ENCODE measurements at regions not wholly inside any gene's neighbourhood (a gene's known extent, or its start where the extent isn't known, plus 50 kb on each side); places are given as distances from the start of the nearest gene placed in this dataset.
A peak's percentile ranks its signal among the peaks of the same experiment; 100 is the strongest.

GRCh38 chr10:78588194-78588811 lies 480.5 kb upstream of the ZMIZ1 start (continued):
- TF ChIP-seq EP300 (IDR thresholded peaks at IDR 0.05; ENCODE audit: borderline replicate concordance in 1 of 2, low read depth in 1 of 2, low read length in 1 of 2) = peak; percentile 74 to 78; a peak in 3 of 4 replicates
- peak; percentile 19; the same call in 1 of the 2 replicates for TF ChIP-seq FOXJ3 (CRISPR knock-in tag; IDR thresholded peaks at IDR 0.05)
- TF ChIP-seq FOSL2 (IDR thresholded peaks at IDR 0.05; ENCODE audit: borderline replicate concordance, low read depth) = peak; percentile 8; the same call in 1 of the 2 replicates
- TF ChIP-seq SIN3A (IDR thresholded peaks at IDR 0.05; ENCODE audit: borderline replicate concordance, low read depth, low read length) = peak; percentile 78; the same call in 1 of the 2 replicates
- TF ChIP-seq NRF1 (IDR thresholded peaks at IDR 0.05; ENCODE audit: low read depth, low read length) = no peak
- TF ChIP-seq, protein P1, sequence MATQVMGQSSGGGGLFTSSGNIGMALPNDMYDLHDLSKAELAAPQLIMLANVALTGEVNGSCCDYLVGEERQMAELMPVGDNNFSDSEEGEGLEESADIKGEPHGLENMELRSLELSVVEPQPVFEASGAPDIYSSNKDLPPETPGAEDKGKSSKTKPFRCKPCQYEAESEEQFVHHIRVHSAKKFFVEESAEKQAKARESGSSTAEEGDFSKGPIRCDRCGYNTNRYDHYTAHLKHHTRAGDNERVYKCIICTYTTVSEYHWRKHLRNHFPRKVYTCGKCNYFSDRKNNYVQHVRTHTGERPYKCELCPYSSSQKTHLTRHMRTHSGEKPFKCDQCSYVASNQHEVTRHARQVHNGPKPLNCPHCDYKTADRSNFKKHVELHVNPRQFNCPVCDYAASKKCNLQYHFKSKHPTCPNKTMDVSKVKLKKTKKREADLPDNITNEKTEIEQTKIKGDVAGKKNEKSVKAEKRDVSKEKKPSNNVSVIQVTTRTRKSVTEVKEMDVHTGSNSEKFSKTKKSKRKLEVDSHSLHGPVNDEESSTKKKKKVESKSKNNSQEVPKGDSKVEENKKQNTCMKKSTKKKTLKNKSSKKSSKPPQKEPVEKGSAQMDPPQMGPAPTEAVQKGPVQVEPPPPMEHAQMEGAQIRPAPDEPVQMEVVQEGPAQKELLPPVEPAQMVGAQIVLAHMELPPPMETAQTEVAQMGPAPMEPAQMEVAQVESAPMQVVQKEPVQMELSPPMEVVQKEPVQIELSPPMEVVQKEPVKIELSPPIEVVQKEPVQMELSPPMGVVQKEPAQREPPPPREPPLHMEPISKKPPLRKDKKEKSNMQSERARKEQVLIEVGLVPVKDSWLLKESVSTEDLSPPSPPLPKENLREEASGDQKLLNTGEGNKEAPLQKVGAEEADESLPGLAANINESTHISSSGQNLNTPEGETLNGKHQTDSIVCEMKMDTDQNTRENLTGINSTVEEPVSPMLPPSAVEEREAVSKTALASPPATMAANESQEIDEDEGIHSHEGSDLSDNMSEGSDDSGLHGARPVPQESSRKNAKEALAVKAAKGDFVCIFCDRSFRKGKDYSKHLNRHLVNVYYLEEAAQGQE (IDR thresholded peaks at IDR 0.05; ENCODE audit: low read depth, low read length) = peak; percentile 70; the same call in 1 of the 2 replicates

DNA sequence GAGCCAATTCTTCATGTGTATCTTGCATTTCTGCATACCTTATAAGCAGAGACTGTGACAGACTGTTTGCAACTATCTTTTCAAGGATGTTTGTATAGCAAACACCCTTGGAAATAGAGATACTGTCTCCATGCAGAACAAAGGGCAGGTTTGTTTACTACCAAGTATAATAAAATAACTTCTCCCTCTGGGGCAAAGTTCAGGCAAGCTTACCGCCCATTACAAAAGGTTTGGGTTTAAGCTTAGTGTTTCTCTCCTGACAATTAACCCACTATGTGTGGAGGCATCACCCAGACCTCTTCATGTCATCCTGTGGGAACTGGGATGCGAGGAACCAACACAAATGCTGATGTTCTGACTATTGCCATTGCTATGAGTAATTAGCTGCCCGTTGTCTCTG lies 479.1 kb upstream of the ZMIZ1 start:
- Histone ChIP-seq H3K4me2 (no peak overlapping the region), H3K27ac (ENCODE audit: low read depth in 2 of 2, low read length in 1 of 2) (peak overlapping the region in 1 of 2 experiments; percentile 94; a peak in 1 of 4 replicates), H4K20me1 (ENCODE audit: insufficient read depth) (no peaks in the 10 kb centered on the region), H3K9me3 (no peaks in the 10 kb centered on the region), H3K9me2 (no peaks in the 10 kb centered on the region), H3K27me3 (ENCODE audit: insufficient read depth) (no peaks in the 10 kb centered on the region), H3K4me3 (ENCODE audit: low read depth in 2 of 2, low read length in 1 of 2) (no peak overlapping the region), H3F3A (replicated peaks; ENCODE audit: insufficient read depth) (peaks cover 4% of the 10 kb centered on the region), H3K79me2 (ENCODE audit: insufficient read depth) (no peaks in the 10 kb centered on the region), H3K9ac (no peak overlapping the region), H3K36me3 (replicated peaks in 1 of 2; ENCODE audit: control insufficient read depth in 1 of 2, insufficient read depth in 2 of 2, low read length in 1 of 2) (no peaks in the 10 kb centered on the region), H3K4me1 (ENCODE audit: control insufficient read depth in 1 of 2, insufficient read depth in 2 of 2, low read depth in 1 of 2, low read length in 1 of 2) (peaks cover 0 to 21% of the 10 kb centered on the region in 2 experiments; a peak in 3 of 4 replicates), H2AFZ (ENCODE audit: low read depth) (no peak overlapping the region)
- no peak for DNase-seq
- WGBS (ENCODE audit: low lambda C conversion rate) = 79% methylated on average over 3 of the region's 3 CpGs
- POLR2A ChIA-PET = no interaction called here
- TF ChIP-seq POLR2AphosphoS5 (IDR thresholded peaks at IDR 0.05; ENCODE audit: low read depth, low read length) (no peak), RCOR1 (IDR thresholded peaks at IDR 0.05; ENCODE audit: low read length) (no peak), FOXJ3 (CRISPR knock-in tag; IDR thresholded peaks at IDR 0.05) (no peak), MXI1 (IDR thresholded peaks at IDR 0.05; ENCODE audit: low read depth, low read length) (no peak), NRF1 (IDR thresholded peaks at IDR 0.05; ENCODE audit: low read depth, low read length) (no peak), RFX5 (IDR thresholded peaks at IDR 0.05; ENCODE audit: low read length) (no peak), USF1 (IDR thresholded peaks at IDR 0.05; ENCODE audit: borderline replicate concordance, low read depth) (no peak), CHD2 (IDR thresholded peaks at IDR 0.05; ENCODE audit: low read length, partially characterized antibody) (no peak), CTCF (IDR thresholded peaks at IDR 0.05) (no peak), JUND (IDR thresholded peaks at IDR 0.05) (no peak), USF2 (IDR thresholded peaks at IDR 0.05; ENCODE audit: borderline replicate concordance, low read depth, low read length) (no peak), RAD21 (IDR thresholded peaks at IDR 0.05; ENCODE audit: low read length) (no peak), SIN3A (IDR thresholded peaks at IDR 0.05; ENCODE audit: borderline replicate concordance, low read depth, low read length) (no peak)
- TF ChIP-seq, protein P2, sequence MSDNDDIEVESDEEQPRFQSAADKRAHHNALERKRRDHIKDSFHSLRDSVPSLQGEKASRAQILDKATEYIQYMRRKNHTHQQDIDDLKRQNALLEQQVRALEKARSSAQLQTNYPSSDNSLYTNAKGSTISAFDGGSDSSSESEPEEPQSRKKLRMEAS (IDR thresholded peaks at IDR 0.05; ENCODE audit: low read depth) = no peak
- TF ChIP-seq, protein P3, sequence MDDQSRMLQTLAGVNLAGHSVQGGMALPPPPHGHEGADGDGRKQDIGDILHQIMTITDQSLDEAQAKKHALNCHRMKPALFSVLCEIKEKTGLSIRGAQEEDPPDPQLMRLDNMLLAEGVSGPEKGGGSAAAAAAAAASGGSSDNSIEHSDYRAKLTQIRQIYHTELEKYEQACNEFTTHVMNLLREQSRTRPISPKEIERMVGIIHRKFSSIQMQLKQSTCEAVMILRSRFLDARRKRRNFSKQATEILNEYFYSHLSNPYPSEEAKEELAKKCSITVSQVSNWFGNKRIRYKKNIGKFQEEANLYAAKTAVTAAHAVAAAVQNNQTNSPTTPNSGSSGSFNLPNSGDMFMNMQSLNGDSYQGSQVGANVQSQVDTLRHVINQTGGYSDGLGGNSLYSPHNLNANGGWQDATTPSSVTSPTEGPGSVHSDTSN (IDR thresholded peaks at IDR 0.05) = no peak
- TF ChIP-seq, protein P4, sequence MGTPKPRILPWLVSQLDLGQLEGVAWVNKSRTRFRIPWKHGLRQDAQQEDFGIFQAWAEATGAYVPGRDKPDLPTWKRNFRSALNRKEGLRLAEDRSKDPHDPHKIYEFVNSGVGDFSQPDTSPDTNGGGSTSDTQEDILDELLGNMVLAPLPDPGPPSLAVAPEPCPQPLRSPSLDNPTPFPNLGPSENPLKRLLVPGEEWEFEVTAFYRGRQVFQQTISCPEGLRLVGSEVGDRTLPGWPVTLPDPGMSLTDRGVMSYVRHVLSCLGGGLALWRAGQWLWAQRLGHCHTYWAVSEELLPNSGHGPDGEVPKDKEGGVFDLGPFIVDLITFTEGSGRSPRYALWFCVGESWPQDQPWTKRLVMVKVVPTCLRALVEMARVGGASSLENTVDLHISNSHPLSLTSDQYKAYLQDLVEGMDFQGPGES (IDR thresholded peaks at IDR 0.05; ENCODE audit: low read depth, low read length) = no peak
- CTCF ChIA-PET = interaction anchor here (0.6 to 1.3 kb wide), 3 partner anchors 479 to 1585 kb away, joined by 3 read pairs; partner anchors contain the start of gene ZMIZ1
